Hematopoietic multipotent progenitor cell (in vitro differentiated cells): ENCODE measurements at regions not wholly inside any gene's neighbourhood (a gene's known extent, or its start where the extent isn't known, plus 50 kb on each side); places are given as distances from the start of the nearest gene placed in this dataset.

Experiments used
- DNase-seq, 3 donors: peaks; one replicate each; pipeline ENCODE4 v3.0.0-alpha.2; 2011 to 2015; ENCODE audit warnings: low read depth in 2 of 3, low spot score in 2 of 3

DNA sequence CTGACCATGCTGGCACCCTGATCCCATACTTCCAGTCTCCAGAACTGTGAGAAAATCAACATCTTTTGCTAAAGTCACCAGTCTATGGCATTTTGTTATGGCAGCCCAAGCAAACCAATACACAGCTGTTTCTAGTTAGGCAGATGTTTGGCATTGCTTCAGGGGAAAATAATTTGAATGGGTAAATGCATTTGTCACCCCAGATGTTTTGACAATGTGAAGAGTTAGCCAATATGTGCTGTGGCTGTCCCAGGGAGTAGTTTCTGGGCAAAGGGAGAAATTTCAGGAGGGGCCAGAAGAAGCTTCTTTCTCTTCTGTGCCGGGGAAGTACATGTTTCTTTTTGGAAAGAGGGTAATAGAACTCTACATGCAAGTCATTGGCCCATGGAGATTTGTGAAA lies 619.0 kb downstream of the SLC4A3 start:
- DNase-seq, result no peak

DNA sequence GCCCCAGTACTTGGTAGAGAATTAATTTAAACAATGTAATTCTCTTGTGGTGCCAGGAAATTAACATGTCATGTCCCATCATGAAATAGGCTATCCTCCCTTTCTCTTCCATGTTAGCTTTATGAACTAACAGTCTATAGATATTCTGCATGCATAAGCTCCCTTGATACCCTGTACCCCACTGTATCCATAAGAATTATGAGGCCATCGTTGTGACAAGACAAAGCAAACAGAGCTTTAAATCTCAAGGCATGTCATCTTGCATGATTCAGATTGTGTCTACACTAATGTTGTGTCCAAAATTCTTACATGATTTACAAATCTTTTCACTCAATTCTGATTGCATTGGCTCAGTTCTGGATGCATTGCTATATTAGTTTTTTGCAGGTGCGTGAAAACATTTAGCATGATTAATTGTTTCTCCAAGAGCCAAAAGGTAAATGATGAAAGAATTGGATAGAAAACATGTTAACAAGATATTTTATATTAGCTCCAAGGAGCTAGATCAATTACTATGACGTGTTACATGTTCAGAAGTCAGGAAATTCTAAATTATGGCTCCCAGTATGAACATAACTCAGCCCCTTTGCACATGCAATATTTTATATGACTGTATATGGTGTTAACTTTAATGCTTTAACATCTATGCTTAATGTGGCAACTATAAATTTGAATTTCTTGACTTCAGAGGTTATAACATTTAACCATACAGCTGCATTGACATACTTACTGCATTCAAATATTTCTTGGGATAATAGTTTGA lies 620.3 kb downstream of the SLC4A3 start:
- DNase-seq, result no peak

- DNase-seq, result no peak
Observed at GRCh38 chr2:220259662-220260061, 632.2 kb downstream of the SLC4A3 start.

- DNase-seq, result no peak
Observed at GRCh38 chr2:220263300-220263699, 635.9 kb downstream of the SLC4A3 start.

GRCh38 chr2:220269367-220269766 lies 641.9 kb downstream of the SLC4A3 start:
- no peak for DNase-seq

DNA sequence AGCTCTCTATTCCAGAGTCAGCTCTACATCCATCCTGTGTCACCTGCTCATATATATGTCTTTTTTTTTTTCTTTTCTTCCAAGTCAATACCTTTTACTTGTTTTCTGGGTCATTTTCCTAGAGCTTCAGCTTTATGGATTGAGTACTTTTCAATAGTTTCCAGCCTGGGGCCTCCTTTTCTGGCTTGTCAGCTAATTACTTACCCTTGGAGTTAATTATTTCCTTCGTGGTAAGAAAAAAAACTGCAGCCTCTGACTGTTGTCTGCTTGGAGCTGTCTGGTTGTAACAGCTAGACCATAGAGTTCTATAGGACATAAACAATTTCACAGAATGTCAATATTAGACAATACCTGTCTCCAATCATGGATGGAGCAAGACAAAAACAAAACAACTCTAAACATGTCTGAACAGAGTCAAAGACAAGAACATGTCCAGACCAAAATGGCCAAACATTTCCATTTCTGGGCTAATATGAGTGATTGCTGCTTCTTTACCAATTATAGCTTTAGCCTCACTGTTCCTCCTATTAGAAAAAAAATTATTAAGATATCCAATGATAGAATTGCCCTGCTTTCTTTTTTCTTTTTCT lies 643.1 kb downstream of the SLC4A3 start:
- no peak for DNase-seq

DNA sequence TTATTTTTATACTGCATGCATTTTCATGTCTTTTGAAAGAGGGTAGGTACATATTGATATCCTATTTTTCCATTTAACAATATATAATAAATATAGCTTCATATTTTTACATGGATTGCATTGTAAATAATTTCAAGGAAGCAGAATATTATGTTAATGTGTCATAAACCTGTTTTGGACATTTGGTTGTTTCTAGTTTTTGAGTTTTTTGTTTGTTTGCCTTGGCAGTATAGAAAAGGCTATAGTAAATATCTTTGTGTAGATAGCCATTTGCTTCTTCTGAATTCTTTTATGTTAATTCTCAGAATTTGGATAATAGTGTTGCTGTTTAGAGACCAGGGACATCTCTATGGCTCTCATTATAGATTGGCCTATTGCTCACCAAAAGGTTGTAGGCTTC lies 645.2 kb downstream of the SLC4A3 start:
- no peak for DNase-seq

DNA sequence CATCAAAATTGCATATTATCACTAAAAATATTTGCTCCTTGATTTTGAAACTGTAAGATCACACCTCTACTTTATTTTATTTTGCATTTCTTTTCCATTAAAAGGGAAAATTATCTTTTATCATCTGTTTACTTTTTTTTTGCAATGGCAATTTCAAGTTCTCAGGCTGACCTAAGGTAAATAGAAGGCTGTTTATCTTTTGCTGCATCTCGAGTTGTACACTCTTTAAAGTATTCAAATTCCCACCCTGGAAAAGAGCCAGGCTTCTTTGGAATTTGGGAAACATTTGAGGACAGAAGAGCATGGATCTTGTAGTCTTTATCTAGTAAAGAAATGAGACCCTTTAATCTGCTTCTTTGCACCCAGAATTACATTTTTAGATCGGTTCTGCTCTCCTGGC lies 645.7 kb downstream of the SLC4A3 start:
- DNase-seq, result no peak

GRCh38 chr2:220275454-220275853 lies 648.0 kb downstream of the SLC4A3 start:
- no peak for DNase-seq

DNA sequence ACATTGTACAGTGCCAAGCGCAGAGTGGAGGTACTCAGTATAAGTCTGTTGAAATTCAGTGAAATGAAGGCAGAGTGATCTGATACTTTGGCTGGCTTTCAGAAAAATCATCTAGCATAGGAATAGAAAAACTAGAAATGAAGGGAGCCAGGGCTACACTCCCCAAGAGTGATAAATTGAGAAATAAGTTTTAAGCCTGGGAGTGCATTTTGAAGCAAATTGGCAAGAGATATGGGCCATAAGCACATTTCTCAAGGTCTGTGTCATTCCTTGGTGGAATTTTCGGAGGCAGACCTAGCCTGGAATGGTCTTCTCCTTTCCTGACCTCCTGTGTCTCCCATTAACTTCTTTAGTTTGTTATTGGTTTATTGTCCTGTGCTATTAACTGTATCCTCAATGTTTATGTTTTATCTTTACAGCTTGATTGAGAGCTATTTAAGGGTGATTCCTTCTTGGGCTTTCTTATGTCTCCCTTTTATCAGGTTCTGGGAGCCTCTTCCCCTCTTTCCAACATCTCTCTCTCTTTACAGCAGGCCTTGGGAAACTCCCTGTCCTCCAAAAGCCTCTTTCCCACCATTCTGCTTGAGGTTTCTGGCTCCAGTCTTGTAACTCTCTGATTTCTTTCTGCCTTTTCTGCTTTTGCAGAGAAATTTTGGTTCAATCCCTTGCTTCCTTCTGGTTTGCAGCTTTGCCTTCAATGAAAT lies 649.5 kb downstream of the SLC4A3 start:
- no peak for DNase-seq

DNA sequence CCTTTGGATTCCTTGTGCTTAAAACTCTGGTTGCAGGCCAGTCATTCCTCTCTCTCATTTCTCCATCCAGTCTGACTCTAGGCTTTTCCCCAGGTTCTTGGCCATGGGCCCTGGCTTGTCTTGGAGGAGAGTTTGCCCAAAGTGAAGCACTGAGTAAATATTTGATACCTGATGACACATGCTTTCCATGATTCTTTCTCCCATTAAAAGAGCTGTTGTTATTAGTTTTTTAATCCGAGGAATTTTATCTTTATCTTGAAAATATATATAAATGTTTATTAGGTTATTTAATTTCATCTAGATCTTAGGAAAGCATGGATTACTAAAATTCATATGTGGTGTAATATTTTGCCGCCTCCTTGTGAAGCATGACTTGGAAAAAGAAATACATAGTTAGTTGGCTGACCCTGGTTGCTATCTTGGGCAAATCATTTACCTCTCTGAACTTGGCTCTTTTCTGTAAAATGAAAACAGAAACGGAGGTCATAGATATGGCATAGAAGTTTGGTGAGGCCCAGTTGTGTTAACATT lies 650.1 kb downstream of the SLC4A3 start:
- no peak for DNase-seq

DNA sequence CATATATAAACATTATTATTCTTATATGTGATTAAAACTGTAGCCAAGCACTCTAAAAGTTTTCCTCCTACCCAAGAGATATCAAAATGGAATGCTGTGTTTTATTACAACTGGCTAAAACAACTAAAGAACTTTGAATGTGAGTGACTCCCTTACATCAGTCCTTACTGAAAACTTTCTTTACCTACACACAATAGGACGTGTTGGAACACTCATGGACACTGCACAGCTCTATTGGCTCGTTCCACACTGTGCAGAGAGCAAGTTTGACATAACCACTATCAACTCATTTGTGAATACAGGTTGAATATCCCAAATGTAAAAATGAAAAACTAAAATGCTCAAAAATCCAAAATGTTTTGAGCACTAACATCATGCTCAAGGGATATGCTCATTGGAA lies 650.6 kb downstream of the SLC4A3 start:
- DNase-seq, result no peak

DNA sequence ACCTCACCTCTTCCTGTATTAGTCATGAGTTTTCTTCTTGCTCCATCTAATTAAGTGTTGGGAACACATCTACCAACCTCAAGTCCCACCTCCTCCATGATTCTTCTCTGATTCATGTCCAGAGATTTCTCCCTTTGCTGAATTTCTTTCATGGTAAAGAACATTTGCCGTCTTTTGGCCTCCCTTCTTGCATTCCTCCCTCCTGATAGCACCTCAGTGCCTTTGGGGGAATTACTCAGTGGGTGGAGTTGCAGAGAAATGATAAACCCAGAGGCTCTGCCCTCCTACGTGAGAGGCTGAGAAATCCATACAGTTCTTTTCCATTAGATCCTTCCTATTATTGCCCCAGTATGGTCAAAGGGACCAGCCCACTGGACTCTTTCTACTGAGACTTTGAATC lies 651.9 kb downstream of the SLC4A3 start:
- DNase-seq, result no peak

- DNase-seq, result no peak
Observed at GRCh38 chr2:220279840-220280239, 652.4 kb downstream of the SLC4A3 start.

GRCh38 chr2:220280736-220281135 lies 653.3 kb downstream of the SLC4A3 start:
- no peak for DNase-seq

DNA sequence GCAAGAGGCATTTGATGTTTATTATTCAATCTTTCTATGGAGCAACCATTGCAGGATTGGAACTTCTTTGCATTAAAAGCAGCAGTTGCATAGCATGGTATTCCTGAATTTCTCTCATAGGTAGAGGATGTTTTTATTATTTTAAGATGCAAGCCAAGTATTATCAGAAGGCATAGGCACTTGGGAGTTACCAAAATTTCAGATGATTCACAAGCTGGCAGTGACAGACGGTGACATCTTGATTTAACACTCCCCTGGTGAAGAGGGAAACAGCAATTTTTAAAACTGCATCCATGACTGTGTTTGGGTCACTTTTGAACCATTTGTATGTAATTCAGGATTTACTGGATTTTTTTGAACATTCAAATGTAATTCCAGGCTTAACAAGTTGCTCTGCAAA lies 654.3 kb downstream of the SLC4A3 start:
- no peak for DNase-seq

DNA sequence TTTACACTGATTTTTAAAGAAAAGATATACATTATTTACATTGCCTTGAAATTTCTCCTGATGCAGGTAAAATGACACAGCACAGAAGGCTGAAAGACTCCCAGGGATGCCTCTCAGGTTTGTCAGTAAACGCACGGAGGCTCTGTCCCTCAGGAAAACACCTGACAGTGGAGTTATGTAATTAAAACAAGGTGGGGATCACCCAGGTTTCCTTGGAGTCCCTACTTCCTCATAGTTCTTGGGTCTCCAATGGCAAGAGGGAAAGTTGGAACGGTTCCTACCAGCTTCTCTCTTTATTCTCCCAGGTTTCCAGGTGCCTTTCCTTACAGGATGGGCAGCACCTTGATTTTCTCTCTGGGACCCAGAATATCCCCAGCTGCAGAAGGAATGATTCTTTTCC lies 654.8 kb downstream of the SLC4A3 start:
- no peak for DNase-seq

DNA sequence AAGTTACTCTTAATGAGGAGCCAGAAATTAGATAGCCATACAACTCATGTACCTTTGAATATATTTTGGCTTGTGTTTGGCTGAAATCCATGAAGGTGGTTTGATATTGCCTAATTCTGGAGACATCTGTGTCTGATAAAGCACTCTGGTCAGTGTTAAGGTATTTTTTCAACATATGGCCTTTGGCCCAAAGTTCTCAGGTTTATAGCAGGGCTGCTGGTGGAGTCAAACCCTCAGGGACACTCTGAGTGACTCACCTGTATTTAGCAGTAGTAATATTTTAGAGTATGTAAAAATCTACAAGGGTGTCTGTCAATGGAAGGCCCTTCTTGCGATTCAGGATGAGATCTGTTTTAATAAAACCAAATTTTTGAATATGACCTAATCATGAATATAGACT lies 666.5 kb downstream of the SLC4A3 start:
- DNase-seq, result no peak

DNA sequence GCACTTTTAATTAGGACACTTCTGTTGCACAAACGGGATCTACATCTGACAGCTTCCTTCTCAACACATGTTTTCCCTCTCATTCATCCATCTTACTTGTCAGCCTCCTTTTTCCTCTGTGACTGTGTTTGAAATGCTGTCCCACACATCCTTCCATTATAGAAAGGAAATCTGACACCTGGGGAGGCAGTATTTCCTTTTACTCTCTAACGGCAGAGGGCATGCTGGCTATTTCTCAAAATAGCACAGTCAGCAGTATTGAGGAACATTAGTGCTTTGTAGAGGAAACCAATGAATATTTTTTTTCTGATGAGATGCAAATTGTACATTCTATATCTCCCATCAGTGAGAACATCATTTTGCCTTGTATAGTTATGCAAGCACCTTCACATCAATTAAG lies 668.7 kb downstream of the SLC4A3 start:
- no peak for DNase-seq

DNA sequence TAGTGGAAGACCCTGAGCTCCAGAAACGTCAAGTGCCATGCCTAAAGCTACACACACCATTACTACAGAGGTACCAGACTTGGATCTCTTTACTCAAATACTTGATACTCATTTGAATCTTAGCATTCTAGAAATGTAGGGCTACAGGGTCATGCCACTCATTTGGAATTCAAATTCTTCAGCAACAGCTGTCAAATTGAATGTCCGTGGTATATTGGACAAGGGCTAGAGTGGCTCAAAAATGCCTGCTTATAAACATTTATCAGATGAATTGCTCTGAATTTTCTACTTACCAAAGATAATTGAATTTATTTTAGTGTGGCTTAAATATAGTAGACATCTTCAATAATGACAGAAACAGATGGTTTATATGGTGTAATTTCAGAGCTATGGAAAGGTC lies 669.7 kb downstream of the SLC4A3 start:
- DNase-seq, result no peak

GRCh38 chr2:220300806-220301205 lies 673.4 kb downstream of the SLC4A3 start:
- DNase-seq, result no peak

DNA sequence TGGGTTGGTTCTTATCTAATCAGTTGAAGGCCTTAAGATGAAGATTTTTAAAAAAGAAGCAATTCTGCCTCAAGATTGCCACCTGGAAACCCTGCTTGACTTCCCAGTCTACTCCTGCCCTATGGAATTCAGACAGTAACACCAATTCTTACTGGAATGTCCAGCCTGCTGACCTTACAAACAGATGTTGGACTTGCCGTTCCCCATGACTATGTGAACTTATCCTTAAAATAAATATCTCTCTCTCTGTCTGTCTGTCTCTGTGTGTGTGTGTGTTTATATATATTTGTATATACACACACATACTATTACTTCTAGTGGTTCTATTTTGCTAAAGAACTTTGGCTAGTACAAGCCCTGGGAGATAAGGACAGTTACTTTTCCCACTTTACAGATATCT lies 675.3 kb downstream of the SLC4A3 start:
- no peak for DNase-seq
